ENCODE measurements at regions not wholly inside any gene's neighbourhood (a gene's known extent, or its start where the extent isn't known, plus 50 kb on each side); places are given as distances from the start of the nearest gene placed in this dataset.

- H3K9me3 Mint-ChIP-seq = peaks cover 0 to 6% (median 1%) of the 10 kb centered on the region in 6 donors
- no peak for DNase-seq
- H3K27me3 Mint-ChIP-seq (ENCODE audit: low read depth in 3 of 3) = peaks cover 0 to 6% (median 3%) of the 10 kb centered on the region in 3 donors
- no peaks in the 10 kb centered on the region for H3K4me1 Mint-ChIP-seq
- no peak overlapping the region for H3K4me3 Mint-ChIP-seq
- H3K27ac Mint-ChIP-seq = no peak overlapping the region
- H3K36me3 Mint-ChIP-seq = no peaks in the 10 kb centered on the region
These were observed 346.1 kb downstream of the IRS2 start for GRCh38 chr13:109440320-109440719.

GRCh38 chr13:109439813-109440212 lies 346.6 kb downstream of the IRS2 start:
- peaks cover 0 to 6% (median 1%) of the 10 kb centered on the region in 6 donors for H3K9me3 Mint-ChIP-seq
- no peak overlapping the region for H3K27ac Mint-ChIP-seq
- peaks cover 0 to 6% (median 3%) of the 10 kb centered on the region in 3 donors for H3K27me3 Mint-ChIP-seq (ENCODE audit: low read depth in 3 of 3)
- H3K4me1 Mint-ChIP-seq = no peaks in the 10 kb centered on the region
- H3K4me3 Mint-ChIP-seq = no peak overlapping the region
- DNase-seq = no peak
- no peaks in the 10 kb centered on the region for H3K36me3 Mint-ChIP-seq

- no peak for DNase-seq
- Mint-ChIP-seq H3K27me3 (ENCODE audit: low read depth in 3 of 3) (peaks cover 0 to 6% (median 4%) of the 10 kb centered on the region in 3 donors), H3K27ac (no peak overlapping the region), H3K4me1 (no peaks in the 10 kb centered on the region), H3K9me3 (peaks cover 0 to 7% (median 3%) of the 10 kb centered on the region in 6 donors), H3K4me3 (no peak overlapping the region), H3K36me3 (no peaks in the 10 kb centered on the region)
These were observed 349.5 kb downstream of the IRS2 start for GRCh38 chr13:109436841-109437240.

GRCh38 chr13:109436055-109436622 lies 350.2 kb downstream of the IRS2 start:
- no peak overlapping the region for H3K4me3 Mint-ChIP-seq
- no peak overlapping the region for H3K27ac Mint-ChIP-seq
- no peak for DNase-seq
- no peaks in the 10 kb centered on the region for H3K36me3 Mint-ChIP-seq
- peaks cover 0 to 6% (median 4%) of the 10 kb centered on the region in 3 donors for H3K27me3 Mint-ChIP-seq (ENCODE audit: low read depth in 3 of 3)
- peaks cover 0 to 10% (median 4%) of the 10 kb centered on the region in 6 donors for H3K9me3 Mint-ChIP-seq
- H3K4me1 Mint-ChIP-seq = no peaks in the 10 kb centered on the region

GRCh38 chr13:109431217-109431616 lies 355.2 kb downstream of the IRS2 start:
- no peaks in the 10 kb centered on the region for H3K4me1 Mint-ChIP-seq
- no peak for DNase-seq
- H3K4me3 Mint-ChIP-seq = no peak overlapping the region
- no peaks in the 10 kb centered on the region for H3K36me3 Mint-ChIP-seq
- peaks cover 0 to 10% (median 3%) of the 10 kb centered on the region in 6 donors for H3K9me3 Mint-ChIP-seq
- peaks cover 0 to 4% (median 4%) of the 10 kb centered on the region in 3 donors for H3K27me3 Mint-ChIP-seq (ENCODE audit: low read depth in 3 of 3)
- no peak overlapping the region for H3K27ac Mint-ChIP-seq

- H3K4me3 Mint-ChIP-seq = no peak overlapping the region
- H3K36me3 Mint-ChIP-seq = no peaks in the 10 kb centered on the region
- peaks cover 0 to 6% (median 2%) of the 10 kb centered on the region in 6 donors for H3K9me3 Mint-ChIP-seq
- DNase-seq = no peak
- peaks cover 0 to 1% of the 10 kb centered on the region in 2 donors for H3K4me1 Mint-ChIP-seq
- H3K27ac Mint-ChIP-seq = no peak overlapping the region
- peaks cover 0 to 6% (median 0%) of the 10 kb centered on the region in 3 donors for H3K27me3 Mint-ChIP-seq (ENCODE audit: low read depth in 3 of 3)
These were observed 358.2 kb downstream of the IRS2 start for GRCh38 chr13:109428146-109428545.

- H3K9me3 Mint-ChIP-seq = peaks cover 0 to 5% (median under 1%) of the 10 kb centered on the region in 6 donors
- H3K36me3 Mint-ChIP-seq = no peaks in the 10 kb centered on the region
- peaks cover 0 to 4% (median 0%) of the 10 kb centered on the region in 3 donors for H3K27me3 Mint-ChIP-seq (ENCODE audit: low read depth in 3 of 3)
- H3K4me3 Mint-ChIP-seq = no peak overlapping the region
- DNase-seq = no peak
- no peak overlapping the region for H3K27ac Mint-ChIP-seq
- H3K4me1 Mint-ChIP-seq = peaks cover 0 to 5% of the 10 kb centered on the region in 2 donors
These were observed 358.7 kb downstream of the IRS2 start for GRCh38 chr13:109427695-109428094.

- Mint-ChIP-seq H3K4me3 (no peak overlapping the region), H3K36me3 (no peaks in the 10 kb centered on the region), H3K27ac (no peak overlapping the region), H3K4me1 (peaks cover 2 to 9% of the 10 kb centered on the region in 2 donors), H3K27me3 (ENCODE audit: low read depth in 3 of 3) (peaks cover 0 to 4% (median 1%) of the 10 kb centered on the region in 3 donors), H3K9me3 (peaks cover 0 to 5% (median under 1%) of the 10 kb centered on the region in 6 donors)
- DNase-seq = no peak
These were observed 359.2 kb downstream of the IRS2 start for GRCh38 chr13:109427148-109427547.

GRCh38 chr13:109426690-109426990 lies 359.7 kb downstream of the IRS2 start:
- Mint-ChIP-seq H3K4me3 (no peak overlapping the region), H3K36me3 (no peaks in the 10 kb centered on the region), H3K27ac (no peak overlapping the region), H3K27me3 (ENCODE audit: low read depth in 3 of 3) (peaks cover 0 to 4% (median 1%) of the 10 kb centered on the region in 3 donors), H3K9me3 (peaks cover 0 to 3% (median under 1%) of the 10 kb centered on the region in 6 donors), H3K4me1 (peaks cover 2 to 13% of the 10 kb centered on the region in 2 donors)
- no peak for DNase-seq

GRCh38 chr13:109425821-109426689 lies 360.3 kb downstream of the IRS2 start:
- peaks cover 0 to 2% (median 0%) of the 10 kb centered on the region in 6 donors for H3K9me3 Mint-ChIP-seq
- no peak for DNase-seq
- no peaks in the 10 kb centered on the region for H3K36me3 Mint-ChIP-seq
- peaks cover 0 to 4% (median 1%) of the 10 kb centered on the region in 3 donors for H3K27me3 Mint-ChIP-seq (ENCODE audit: low read depth in 3 of 3)
- H3K27ac Mint-ChIP-seq = no peak overlapping the region
- no peak overlapping the region for H3K4me3 Mint-ChIP-seq
- peaks cover 2 to 13% of the 10 kb centered on the region in 2 donors for H3K4me1 Mint-ChIP-seq

- DNase-seq = no peak
These were observed 364.2 kb downstream of the IRS2 start for GRCh38 chr13:109422161-109422560.

GRCh38 chr13:109419896-109420295 lies 366.5 kb downstream of the IRS2 start:
- H3K27ac Mint-ChIP-seq = no peak overlapping the region
- peaks cover 0 to 1% (median 0%) of the 10 kb centered on the region in 3 donors for H3K27me3 Mint-ChIP-seq (ENCODE audit: low read depth in 3 of 3)
- no peaks in the 10 kb centered on the region for H3K36me3 Mint-ChIP-seq
- no peak for DNase-seq
- H3K4me3 Mint-ChIP-seq = no peak overlapping the region
- peaks cover 2 to 13% of the 10 kb centered on the region in 2 donors for H3K4me1 Mint-ChIP-seq
- H3K9me3 Mint-ChIP-seq = peaks cover 0 to 3% (median 0%) of the 10 kb centered on the region in 6 donors

More at GRCh38 chr13:109422161-109422560, 364.2 kb downstream of the IRS2 start:
- H3K4me1 Mint-ChIP-seq = peaks cover 2 to 13% of the 10 kb centered on the region in 2 donors
- no peak overlapping the region for H3K27ac Mint-ChIP-seq
- H3K4me3 Mint-ChIP-seq = no peak overlapping the region
- peaks cover 0 to 3% (median 1%) of the 10 kb centered on the region in 3 donors for H3K27me3 Mint-ChIP-seq (ENCODE audit: low read depth in 3 of 3)
- no peaks in the 10 kb centered on the region for H3K36me3 Mint-ChIP-seq
- H3K9me3 Mint-ChIP-seq = no peaks in the 10 kb centered on the region

GRCh38 chr13:109418111-109418510 lies 368.3 kb downstream of the IRS2 start:
- peaks cover 0 to 3% (median 2%) of the 10 kb centered on the region in 3 donors for H3K27me3 Mint-ChIP-seq (ENCODE audit: low read depth in 3 of 3)
- H3K9me3 Mint-ChIP-seq = peaks cover 0 to 3% (median 0%) of the 10 kb centered on the region in 6 donors
- H3K36me3 Mint-ChIP-seq = no peaks in the 10 kb centered on the region
- H3K4me3 Mint-ChIP-seq = no peak overlapping the region
- H3K27ac Mint-ChIP-seq = no peak overlapping the region
- DNase-seq = no peak
- H3K4me1 Mint-ChIP-seq = peaks cover 2 to 11% of the 10 kb centered on the region in 2 donors

GRCh38 chr13:109416001-109416400 lies 370.4 kb downstream of the IRS2 start:
- DNase-seq = no peak
- peaks cover 0 to 3% (median 0%) of the 10 kb centered on the region in 6 donors for H3K9me3 Mint-ChIP-seq
- peaks cover 0 to 2% (median 2%) of the 10 kb centered on the region in 3 donors for H3K27me3 Mint-ChIP-seq (ENCODE audit: low read depth in 3 of 3)
- H3K4me1 Mint-ChIP-seq = no peaks in the 10 kb centered on the region
- H3K4me3 Mint-ChIP-seq = no peak overlapping the region
- H3K36me3 Mint-ChIP-seq = no peaks in the 10 kb centered on the region
- H3K27ac Mint-ChIP-seq = no peak overlapping the region

Data from immature natural killer cell (primary cell).